T-cell (primary cell): ENCODE measurements at regions not wholly inside any gene's neighbourhood (a gene's known extent, or its start where the extent isn't known, plus 50 kb on each side); places are given as distances from the start of the nearest gene placed in this dataset.

Experiments used
- ATAC-seq, 4 experiments: fragments of 200-7000 bp in 3 of 4; fragments of 150-1000 bp in 1 of 4; cut with Tn5 transposase; replicated peaks in 1 of 4; 1 replicate in 3 of 4; 2 replicates in 1 of 4; pipeline ENCODE4 v1.10.0; 2021; ENCODE audit warnings: moderate library complexity in 3 of 4, mild to moderate bottlenecking in 2 of 4, moderate number of reproducible peaks in 1 of 4
- CTCF ChIA-PET, 2 donors: fragments of 300-600 bp; sonication (Branson Sonifier 250); formaldehyde crosslinking; loops; one replicate each; lab custom pipeline; 2022; ENCODE audit warnings: antibody characterized with exemption in 2 of 2; lab: Charles Lee
- POLR2A ChIA-PET, 2 donors: fragments of 300-600 bp; sonication (Branson Sonifier 250); formaldehyde crosslinking; loops; one replicate each; lab custom pipeline; 2022; ENCODE audit warnings: antibody characterized with exemption in 2 of 2; lab: Charles Lee
- DNase-seq, 35 experiments: peaks; one replicate each; pipeline versions ENCODE4 v3.0.0 to v3.0.0-alpha.2; 2013 to 2023
- H3K27ac ChIP-seq: one replicate; pipeline ENCODE4 v1.5.1; 2013; ENCODE audit warnings: low read length
- H3K27me3 ChIP-seq, 2 experiments: replicated peaks in 1 of 2; 1 replicate in 1 of 2; 2 replicates in 1 of 2; pipeline versions ENCODE4 v1.6.1 to v1.7.0; 2013; ENCODE audit warnings: low read length in 1 of 2, mixed read lengths in 1 of 2; ENCODE audit not compliant: control insufficient read depth in 2 of 2, insufficient read depth in 2 of 2; ENCODE audit errors: extremely low read depth in 1 of 2
- H3K36me3 ChIP-seq, 2 donors: 1 replicate in 1 of 2; 2 replicates in 1 of 2; pipeline versions ENCODE4 v1.6.1 to v1.7.0; 2013; ENCODE audit warnings: low read length in 1 of 2; ENCODE audit not compliant: control insufficient read depth in 2 of 2, insufficient read depth in 1 of 2; ENCODE audit errors: extremely low read depth in 1 of 2
- H3K4me1 ChIP-seq, 2 experiments: 1 replicate in 1 of 2; 2 replicates in 1 of 2; pipeline versions ENCODE4 v1.6.1 to v1.7.0; 2013; ENCODE audit warnings: low read length in 2 of 2, mixed read lengths in 1 of 2; ENCODE audit not compliant: insufficient read depth in 2 of 2, control insufficient read depth in 1 of 2; ENCODE audit errors: extremely low read depth in 1 of 2
- H3K4me3 ChIP-seq, 2 donors: 1 replicate in 1 of 2; 2 replicates in 1 of 2; pipeline versions ENCODE4 v1.5.1 to v1.7.0; 2013; ENCODE audit warnings: mild to moderate bottlenecking in 2 of 2, low read length in 1 of 2, moderate library complexity in 1 of 2; ENCODE audit not compliant: control insufficient read depth in 1 of 2; ENCODE audit errors: extremely low read depth in 1 of 2
- H3K9me3 ChIP-seq: 2 replicates; pipeline ENCODE4 v1.7.0; 2013
- H3K27ac Mint-ChIP-seq, 2 donors: one replicate each; pipeline ENCODE4 v1.8.0; 2020 to 2021; ENCODE audit warnings: mild to moderate bottlenecking in 2 of 2, mixed read lengths in 2 of 2
- H3K27me3 Mint-ChIP-seq, 2 donors: one replicate each; pipeline ENCODE4 v1.8.0; 2021 to 2022; ENCODE audit warnings: mixed read lengths in 2 of 2
- H3K36me3 Mint-ChIP-seq: one replicate; pipeline ENCODE4 v1.8.0; 2021; ENCODE audit warnings: mixed read lengths
- H3K4me1 Mint-ChIP-seq, 3 donors: one replicate each; pipeline ENCODE4 v1.8.0; 2020 to 2022; ENCODE audit warnings: mixed read lengths in 3 of 3, mild to moderate bottlenecking in 1 of 3
- H3K4me3 Mint-ChIP-seq, 3 donors: one replicate each; pipeline ENCODE4 v1.8.0; 2020 to 2022; ENCODE audit warnings: mild to moderate bottlenecking in 3 of 3, mixed read lengths in 3 of 3, moderate library complexity in 3 of 3
- H3K9me3 Mint-ChIP-seq, 3 donors: one replicate each; pipeline ENCODE4 v1.8.0; 2020 to 2022; ENCODE audit warnings: mixed read lengths in 3 of 3
- WGBS: methylation state at CpG from one replicate; pipeline ENCODE4 v1.1.5; 2013; ENCODE audit warnings: missing lambda C conversion rate; ENCODE audit not compliant: insufficient coverage; 5-methylcytosine and 5-hydroxymethylcytosine counted together

DNA sequence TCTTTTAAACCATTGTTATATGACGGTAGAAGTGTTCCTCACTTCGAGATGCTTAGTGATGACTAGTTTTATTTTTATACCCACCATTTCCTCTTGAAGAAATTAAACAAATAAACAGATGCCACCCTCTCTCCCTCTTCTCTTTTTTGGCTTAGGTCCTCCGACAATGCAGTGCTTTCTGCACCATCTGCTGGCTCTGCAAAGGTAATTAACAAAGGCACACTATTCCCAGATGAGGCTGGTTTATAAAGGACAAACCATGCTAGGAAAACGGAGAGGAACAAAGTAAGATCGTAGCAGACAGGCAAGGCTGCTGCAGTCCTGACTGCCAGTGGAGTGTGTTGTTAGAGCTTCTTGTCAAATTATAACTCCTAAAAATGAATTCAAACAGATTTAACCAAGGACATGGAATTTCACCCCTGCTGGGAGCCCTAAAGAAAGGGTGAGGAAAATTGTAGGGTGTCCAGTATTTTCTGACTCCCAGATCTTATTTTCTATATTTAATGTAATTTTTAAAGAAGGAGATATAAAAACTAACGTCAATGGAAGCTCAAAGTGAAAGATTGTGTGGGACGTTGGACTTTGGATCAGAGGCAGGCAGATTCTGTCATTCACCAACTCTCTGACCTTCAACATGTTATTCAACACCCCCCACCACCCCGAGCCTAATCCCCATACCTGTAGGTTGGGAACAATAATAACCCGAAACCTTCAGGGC lies 142.1 kb downstream of the CPEB2 start:
- Mint-ChIP-seq H3K27ac (no peak overlapping the region), H3K36me3 (no peaks in the 10 kb centered on the region), H3K4me1 (no peaks in the 10 kb centered on the region), H3K9me3 (no peaks in the 10 kb centered on the region), H3K4me3 (no peak overlapping the region), H3K27me3 (peaks cover 7 to 10% of the 10 kb centered on the region in 2 donors)
- no peaks in the 10 kb centered on the region for H3K4me1 ChIP-seq
- H3K27me3 ChIP-seq, result peaks cover 0 to 5% of the 10 kb centered on the region in 2 experiments
- no peaks in the 10 kb centered on the region for H3K36me3 ChIP-seq
- ChIA-PET POLR2A (no interaction called here), CTCF (no interaction called here)
- H3K4me3 ChIP-seq, result no peak overlapping the region
- ATAC-seq (no peak), DNase-seq (no peak)
- H3K9me3 ChIP-seq, result no peaks in the 10 kb centered on the region
- WGBS, result 75% methylated on average over 2 of the region's 9 CpGs
- no peak overlapping the region for H3K27ac ChIP-seq

DNA sequence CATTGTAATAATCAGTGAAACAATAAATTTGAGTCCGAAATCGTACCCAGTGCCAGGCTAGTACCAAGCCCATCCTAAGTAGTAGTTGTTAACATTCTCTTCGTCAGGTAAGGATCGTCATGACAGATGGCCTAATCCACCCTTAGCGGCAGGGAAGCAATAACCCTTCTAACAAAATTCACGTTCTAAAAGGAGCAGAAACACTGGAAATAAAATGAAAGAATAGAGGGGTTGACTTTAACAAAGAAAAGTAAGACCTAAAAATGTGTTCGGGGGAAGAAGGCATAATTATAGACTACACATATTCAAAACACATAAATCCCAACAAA lies 142.7 kb downstream of the CPEB2 start:
- ChIA-PET CTCF (no interaction called here), POLR2A (no interaction called here)
- DNase-seq (no peak), ATAC-seq (no peak)
- no peaks in the 10 kb centered on the region for H3K9me3 ChIP-seq
- no peaks in the 10 kb centered on the region for H3K4me1 ChIP-seq
- H3K36me3 Mint-ChIP-seq, result no peaks in the 10 kb centered on the region
- no peak overlapping the region for H3K27ac ChIP-seq
- WGBS, result 83% methylated on average over 2 of the region's 7 CpGs
- H3K27me3 Mint-ChIP-seq, result peaks cover 7 to 10% of the 10 kb centered on the region in 2 donors
- peaks cover 0 to 7% of the 10 kb centered on the region in 2 experiments for H3K27me3 ChIP-seq
- no peaks in the 10 kb centered on the region for H3K4me1 Mint-ChIP-seq
- H3K4me3 ChIP-seq, result no peak overlapping the region
- no peak overlapping the region for H3K4me3 Mint-ChIP-seq
- no peak overlapping the region for H3K27ac Mint-ChIP-seq
- no peaks in the 10 kb centered on the region for H3K36me3 ChIP-seq
- no peaks in the 10 kb centered on the region for H3K9me3 Mint-ChIP-seq

DNA sequence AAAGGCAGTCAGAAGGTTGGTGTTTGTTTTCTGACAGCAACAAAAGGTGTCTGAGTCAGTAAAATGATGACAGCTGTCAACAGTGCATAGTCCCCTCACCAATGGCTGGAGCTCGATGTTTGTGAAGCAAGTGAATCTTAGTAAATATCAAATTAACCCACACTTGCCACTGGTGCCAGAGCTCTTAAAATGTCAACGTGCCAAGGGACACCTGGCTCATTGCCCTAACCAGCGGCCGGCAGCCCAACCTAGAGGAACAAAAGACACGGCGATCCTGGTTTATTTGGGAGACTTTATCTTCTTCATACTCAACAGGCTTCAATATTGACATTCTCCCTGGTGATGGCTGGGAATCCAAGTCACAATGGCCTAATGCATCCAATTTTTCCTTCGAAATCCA lies 143.4 kb downstream of the CPEB2 start:
- ChIA-PET CTCF (interaction anchor here in 1 of 2 donors (0.9 kb wide), 1 partner anchor 22 kb away, joined by 3 read pairs; no protein-coding TSS in a partner anchor), POLR2A (no interaction called here)
- H3K4me3 Mint-ChIP-seq, result no peak overlapping the region
- peaks cover 7 to 16% of the 10 kb centered on the region in 2 donors for H3K27me3 Mint-ChIP-seq
- ATAC-seq (no peak), DNase-seq (no peak)
- Histone ChIP-seq H3K4me3 (no peak overlapping the region), H3K9me3 (no peaks in the 10 kb centered on the region), H3K4me1 (no peaks in the 10 kb centered on the region), H3K36me3 (no peaks in the 10 kb centered on the region), H3K27me3 (peaks cover 0 to 12% of the 10 kb centered on the region in 2 experiments), H3K27ac (no peak overlapping the region)
- no peak overlapping the region for H3K27ac Mint-ChIP-seq
- H3K36me3 Mint-ChIP-seq, result no peaks in the 10 kb centered on the region
- no peaks in the 10 kb centered on the region for H3K9me3 Mint-ChIP-seq
- no peaks in the 10 kb centered on the region for H3K4me1 Mint-ChIP-seq
- WGBS, result 88% methylated on average over 4 of the region's 7 CpGs

DNA sequence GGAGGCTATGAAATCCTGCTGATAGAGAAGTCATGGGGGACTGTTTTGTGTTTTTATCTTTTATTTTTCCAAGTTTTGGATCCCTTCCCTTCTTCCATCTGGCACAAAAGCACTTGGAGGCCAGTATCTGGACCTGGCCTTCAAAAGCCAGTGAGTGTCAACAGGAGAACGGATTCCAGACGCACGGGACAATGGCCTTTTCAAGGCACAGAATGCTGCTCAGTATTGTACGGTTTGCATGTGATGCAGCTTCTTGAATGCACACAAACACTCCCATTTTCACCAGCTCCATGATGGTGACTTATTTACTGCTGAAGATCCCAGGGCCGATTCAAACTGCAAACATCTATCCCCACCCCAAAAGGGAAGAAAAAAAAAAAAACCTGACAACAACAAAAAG lies 145.4 kb downstream of the CPEB2 start:
- Histone ChIP-seq H3K27ac (no peak overlapping the region), H3K9me3 (no peaks in the 10 kb centered on the region), H3K4me1 (no peaks in the 10 kb centered on the region), H3K36me3 (no peaks in the 10 kb centered on the region), H3K27me3 (peaks cover 0 to 12% of the 10 kb centered on the region in 2 experiments), H3K4me3 (no peak overlapping the region)
- 88% methylated on average over 5 of the region's 5 CpGs for WGBS
- Mint-ChIP-seq H3K27me3 (peaks cover 8 to 10% of the 10 kb centered on the region in 2 donors), H3K4me1 (no peaks in the 10 kb centered on the region), H3K9me3 (no peaks in the 10 kb centered on the region), H3K27ac (no peak overlapping the region), H3K36me3 (no peaks in the 10 kb centered on the region), H3K4me3 (no peak overlapping the region)
- ChIA-PET CTCF (interaction anchor here in 1 of 2 donors (0.5 kb wide), 1 partner anchor 501 kb away, joined by 4 read pairs; no protein-coding TSS in a partner anchor), POLR2A (no interaction called here)
- DNase-seq, result no peak
- no peak for ATAC-seq

DNA sequence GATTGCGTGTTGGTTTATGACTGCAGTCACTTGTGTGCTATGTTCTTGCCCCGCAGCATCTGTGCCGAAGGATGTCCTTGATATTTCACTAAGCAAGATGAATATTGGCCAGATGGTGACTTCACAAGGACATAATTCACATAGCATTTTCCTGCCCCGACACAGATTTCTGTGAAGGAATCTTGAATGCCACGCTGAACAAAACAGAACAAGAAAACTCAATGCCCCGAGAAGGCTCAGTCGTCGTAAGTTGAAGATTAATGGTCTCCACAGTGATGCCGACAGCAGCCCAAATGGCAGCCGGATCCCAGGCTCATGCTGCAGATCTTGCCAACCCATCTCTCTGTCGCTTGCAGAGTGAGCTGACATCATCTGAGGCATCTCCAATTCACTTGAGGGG lies 145.9 kb downstream of the CPEB2 start:
- Histone ChIP-seq H3K4me1 (no peaks in the 10 kb centered on the region), H3K9me3 (no peaks in the 10 kb centered on the region), H3K36me3 (no peaks in the 10 kb centered on the region), H3K27ac (no peak overlapping the region), H3K27me3 (peaks cover 0 to 12% of the 10 kb centered on the region in 2 experiments), H3K4me3 (no peak overlapping the region)
- Mint-ChIP-seq H3K27ac (no peak overlapping the region), H3K9me3 (no peaks in the 10 kb centered on the region), H3K27me3 (peaks cover 6 to 10% of the 10 kb centered on the region in 2 donors), H3K4me1 (no peaks in the 10 kb centered on the region), H3K4me3 (no peak overlapping the region), H3K36me3 (no peaks in the 10 kb centered on the region)
- ATAC-seq (no peak), DNase-seq (no peak)
- 86% methylated on average over 8 of the region's 11 CpGs for WGBS
- ChIA-PET CTCF (interaction anchor here in 1 of 2 donors (0.5 kb wide), 1 partner anchor 501 kb away, joined by 4 read pairs; no protein-coding TSS in a partner anchor), POLR2A (no interaction called here)

DNA sequence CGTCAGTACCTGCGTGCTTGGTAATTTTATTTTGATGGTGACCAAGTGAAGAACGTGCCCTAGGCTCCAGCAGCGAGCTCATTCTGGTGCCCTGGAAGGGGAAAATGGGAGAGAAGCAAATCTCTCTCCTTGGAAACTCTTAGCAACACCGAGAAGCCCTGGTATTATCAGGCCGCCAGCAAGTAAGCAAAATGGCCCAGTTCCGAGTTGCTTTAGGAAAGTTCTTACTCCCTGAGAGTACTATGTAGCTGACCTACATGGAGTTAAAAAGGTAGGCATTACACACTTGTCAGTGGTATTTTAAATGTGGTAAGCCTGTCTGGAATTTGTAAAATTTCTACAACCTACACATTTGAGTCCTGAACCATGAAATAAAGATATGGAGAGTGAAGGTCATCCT lies 146.4 kb downstream of the CPEB2 start:
- peaks cover 6 to 12% of the 10 kb centered on the region in 2 donors for H3K27me3 Mint-ChIP-seq
- no peaks in the 10 kb centered on the region for H3K9me3 ChIP-seq
- CTCF ChIA-PET, result interaction anchor here in 1 of 2 donors (0.5 kb wide), 1 partner anchor 1054 kb away, joined by 4 read pairs; no protein-coding TSS in a partner anchor
- no peak for DNase-seq
- no peak for ATAC-seq
- no peak overlapping the region for H3K27ac Mint-ChIP-seq
- no peak overlapping the region for H3K4me3 Mint-ChIP-seq
- H3K4me1 ChIP-seq, result no peaks in the 10 kb centered on the region
- POLR2A ChIA-PET, result no interaction called here
- no peaks in the 10 kb centered on the region for H3K36me3 ChIP-seq
- no peak overlapping the region for H3K27ac ChIP-seq
- no peaks in the 10 kb centered on the region for H3K36me3 Mint-ChIP-seq
- no peaks in the 10 kb centered on the region for H3K9me3 Mint-ChIP-seq
- H3K27me3 ChIP-seq, result peaks cover 0 to 12% of the 10 kb centered on the region in 2 experiments
- WGBS, result 94% methylated on average over 3 of the region's 7 CpGs
- H3K4me3 ChIP-seq, result no peak overlapping the region
- no peaks in the 10 kb centered on the region for H3K4me1 Mint-ChIP-seq
